ENCODE measurements at regions not wholly inside any gene's neighbourhood (a gene's known extent, or its start where the extent isn't known, plus 50 kb on each side); places are given as distances from the start of the nearest gene placed in this dataset.
"Not testable (repeated sequence)": the region's sequence is repeated elsewhere in the genome, so short reads cannot be mapped to it uniquely, and the experiment has no call there.

DNA sequence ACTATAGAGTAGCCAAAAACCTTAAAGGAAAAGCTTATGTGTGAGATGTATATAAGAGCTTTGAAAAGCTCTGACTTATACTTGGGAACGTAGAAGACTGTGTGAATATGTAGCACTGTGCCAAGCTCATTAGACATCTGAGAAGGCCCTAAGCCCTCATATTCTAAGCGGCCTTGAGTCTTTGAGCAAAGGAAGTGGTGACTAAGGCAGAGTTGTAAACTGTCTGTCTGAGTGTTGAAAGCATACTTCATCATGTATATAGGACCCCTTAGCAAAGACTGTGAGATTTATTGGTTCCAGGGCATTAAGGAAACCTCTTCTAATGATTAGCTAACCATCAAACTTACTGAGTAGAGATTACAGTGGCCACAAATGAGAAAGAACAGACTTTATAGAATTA is 153.3 kb upstream of the LYPLAL1 start:
- no peak for DNase-seq

DNA sequence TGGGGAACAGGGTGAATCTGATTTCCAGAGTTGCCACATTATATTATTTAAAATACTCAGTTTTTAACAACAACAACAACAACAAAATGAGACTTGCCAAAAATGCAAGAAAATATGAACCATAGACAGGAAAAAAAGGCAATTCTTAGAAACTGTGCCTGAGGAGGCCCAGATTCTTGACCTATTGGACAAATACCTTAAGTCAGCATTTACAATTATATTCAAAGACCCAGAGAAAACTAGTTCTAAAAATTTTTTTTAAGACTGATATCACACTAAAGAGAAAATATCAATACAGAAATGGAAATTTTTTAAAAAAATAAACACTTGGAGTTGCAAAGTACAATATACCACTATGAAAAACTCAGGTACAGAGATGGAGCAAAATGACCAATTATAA is 152.8 kb upstream of the LYPLAL1 start:
- DNase-seq, result no peak

DNA sequence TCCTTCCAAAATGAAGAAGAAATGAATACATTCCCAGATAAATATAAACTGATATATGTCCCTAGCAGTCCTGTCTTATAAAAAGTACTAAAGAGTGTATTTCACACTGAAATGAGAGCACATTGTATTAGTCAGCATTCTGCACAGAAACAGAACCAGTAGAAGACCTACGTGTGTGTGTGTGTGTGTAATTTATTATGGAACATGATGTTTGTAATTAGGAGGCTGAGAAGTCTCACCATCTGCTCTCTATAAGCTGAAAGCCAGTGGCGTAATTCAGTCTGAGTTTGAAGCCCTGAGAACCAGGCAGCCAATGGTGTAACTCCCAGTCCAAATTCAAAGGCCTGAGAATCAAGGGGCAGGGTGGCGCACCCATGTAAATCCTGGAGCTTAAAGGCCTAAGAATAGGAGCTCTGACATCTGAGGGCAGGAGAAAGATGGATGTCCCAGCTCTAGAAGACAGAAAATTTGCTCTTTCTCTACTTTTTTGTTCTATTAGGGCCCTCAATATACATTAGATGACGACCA is 146.5 kb upstream of the LYPLAL1 start:
- no peak for DNase-seq

DNA sequence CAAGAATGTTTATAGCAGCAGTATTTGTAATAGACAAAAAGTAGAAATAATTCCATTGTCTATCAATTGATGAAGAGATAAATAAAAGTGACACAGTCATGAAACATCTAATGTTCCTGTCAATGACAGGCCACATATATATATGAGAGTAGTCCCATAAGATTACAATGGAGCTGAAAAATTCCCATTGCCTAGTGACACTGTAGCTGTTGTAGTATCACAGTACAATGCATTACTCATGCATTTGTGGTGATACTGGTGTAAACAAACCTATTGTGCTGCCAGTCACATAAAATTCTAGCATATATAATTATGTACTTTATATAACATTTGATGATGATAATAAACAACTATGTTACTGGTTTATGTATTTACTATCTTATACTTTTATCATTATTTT is 141.9 kb upstream of the LYPLAL1 start:
- no peak for DNase-seq

DNA sequence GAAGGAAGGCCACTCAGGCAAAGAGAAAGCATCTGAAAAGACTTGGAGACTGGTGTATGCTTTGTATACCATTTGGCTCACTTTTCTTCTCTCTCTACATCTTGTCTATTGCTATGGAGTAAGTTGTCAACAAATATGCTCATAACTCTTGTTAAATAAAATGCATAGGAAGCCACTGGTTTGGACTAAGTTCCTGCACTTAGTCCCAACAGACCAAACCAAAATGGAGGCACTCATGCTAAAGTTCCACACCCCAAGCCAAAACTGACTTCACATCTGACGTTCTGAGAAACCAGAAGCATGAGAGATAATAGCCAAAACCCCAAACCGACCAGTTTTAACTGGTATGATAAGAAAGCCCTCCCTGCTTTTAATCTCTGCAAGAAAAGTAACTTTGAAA is 135.3 kb upstream of the LYPLAL1 start:
- no peak for DNase-seq

DNA sequence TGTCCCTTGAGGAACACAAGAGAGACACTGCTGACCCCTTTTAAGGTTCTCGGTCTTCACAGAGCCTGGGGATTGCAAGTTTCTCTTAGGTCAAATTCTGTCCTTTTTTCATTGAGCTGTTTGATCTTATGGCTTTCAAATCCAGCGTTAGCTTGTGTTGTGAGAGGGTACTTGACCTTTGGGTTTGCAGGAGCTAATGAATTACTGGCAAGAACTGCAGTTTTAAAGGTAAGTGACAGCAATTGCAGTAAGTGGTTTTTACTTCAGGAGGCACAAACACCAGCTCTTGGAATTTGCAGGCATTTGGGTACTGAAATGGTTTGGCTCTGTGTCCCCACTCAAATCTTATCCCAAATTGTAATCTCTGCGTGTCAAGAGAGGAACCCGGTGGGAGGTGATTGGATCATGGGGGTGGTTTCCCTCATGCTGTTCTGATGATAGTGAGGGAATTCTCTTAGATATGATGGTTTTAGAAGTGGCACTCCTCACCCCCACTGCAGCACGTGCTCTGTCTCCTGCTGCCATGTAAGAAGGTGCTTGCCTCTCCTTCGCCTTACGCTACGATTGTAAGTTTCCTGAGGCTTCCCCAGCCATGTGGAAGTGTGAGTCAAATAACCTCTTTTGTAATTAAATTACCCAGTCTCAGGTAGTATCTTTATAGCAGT is 134.5 kb upstream of the LYPLAL1 start:
- DNase-seq, result no peak

DNA sequence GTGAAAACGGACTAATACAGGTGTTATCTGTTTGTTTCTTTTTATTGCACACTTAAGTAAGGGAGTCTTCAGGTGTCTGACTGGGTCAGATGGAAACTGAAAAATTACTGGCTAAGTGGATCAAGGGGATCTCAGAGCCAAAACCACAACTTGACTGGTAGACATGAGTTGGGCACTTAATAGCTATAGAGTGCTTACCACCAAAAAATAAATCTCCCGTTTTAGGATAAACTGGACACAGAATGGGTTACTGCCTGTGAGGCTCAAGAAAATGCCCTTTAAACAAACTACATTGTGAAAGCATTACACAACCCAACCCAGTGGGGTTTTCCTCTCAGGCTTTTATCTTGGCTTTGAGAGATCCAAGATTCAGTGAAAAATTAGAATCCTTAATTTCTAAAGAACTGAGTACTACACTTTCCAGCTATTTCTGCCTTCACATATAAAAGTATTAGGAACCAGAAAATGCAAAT is 134.0 kb upstream of the LYPLAL1 start:
- no peak for DNase-seq

DNA sequence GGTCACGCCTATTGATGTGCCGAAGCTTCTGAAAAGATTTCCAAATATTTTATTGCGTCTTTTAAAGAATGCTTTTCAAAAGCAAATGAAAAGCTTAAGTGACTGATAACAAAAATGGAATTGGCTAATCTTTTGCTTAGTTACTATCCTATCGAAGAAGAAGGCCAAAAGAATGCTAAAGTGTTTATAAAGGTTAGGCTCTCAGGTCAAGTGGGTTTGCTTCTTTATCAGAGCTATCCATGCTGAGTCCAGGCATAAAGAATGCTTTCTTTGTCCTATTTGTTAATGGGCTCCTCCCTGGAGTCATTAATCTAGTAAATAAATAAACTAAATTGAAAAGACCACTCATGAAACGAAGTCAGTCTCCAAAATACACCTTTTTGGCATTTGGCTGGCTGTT is 133.4 kb upstream of the LYPLAL1 start:
- DNase-seq, result no peak

DNA sequence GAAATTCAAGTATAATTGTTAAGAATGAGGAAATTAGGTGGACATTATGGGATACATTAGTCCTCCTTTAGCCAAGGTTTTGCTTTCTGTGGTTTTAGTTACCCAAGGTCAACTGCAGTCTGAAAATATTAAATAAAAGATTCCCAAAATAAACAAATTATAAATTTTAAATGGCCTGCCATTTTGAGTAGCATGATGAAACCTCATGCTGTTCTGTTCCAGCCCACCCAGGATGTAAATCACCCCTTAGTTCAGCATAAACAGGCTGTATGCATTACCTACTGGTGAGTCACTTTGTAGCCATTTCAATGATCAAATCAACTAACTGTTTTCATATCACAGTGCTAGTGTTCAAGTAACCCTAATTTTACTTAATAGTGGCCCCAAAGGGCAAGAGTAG is 132.5 kb upstream of the LYPLAL1 start:
- no peak for DNase-seq

DNA sequence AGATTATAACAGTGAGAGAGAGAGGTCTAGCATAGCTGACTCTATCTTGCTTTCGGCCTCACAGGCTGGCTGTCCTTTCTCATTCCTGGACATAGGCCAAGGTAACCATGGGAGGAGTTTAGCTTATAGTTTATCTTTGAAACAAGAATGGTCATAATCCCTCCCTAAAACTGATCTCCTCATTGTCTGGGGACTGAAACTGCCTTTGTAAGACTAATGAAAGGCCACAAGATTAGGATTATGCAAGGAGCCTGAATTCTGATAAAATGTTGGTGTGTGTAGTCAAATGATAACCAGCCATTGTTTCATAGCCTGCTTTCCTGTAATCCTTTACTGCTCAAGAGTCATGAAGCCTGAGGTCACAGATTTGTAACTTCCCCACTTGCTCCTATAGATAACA is 131.9 kb upstream of the LYPLAL1 start:
- DNase-seq, result no peak

DNA sequence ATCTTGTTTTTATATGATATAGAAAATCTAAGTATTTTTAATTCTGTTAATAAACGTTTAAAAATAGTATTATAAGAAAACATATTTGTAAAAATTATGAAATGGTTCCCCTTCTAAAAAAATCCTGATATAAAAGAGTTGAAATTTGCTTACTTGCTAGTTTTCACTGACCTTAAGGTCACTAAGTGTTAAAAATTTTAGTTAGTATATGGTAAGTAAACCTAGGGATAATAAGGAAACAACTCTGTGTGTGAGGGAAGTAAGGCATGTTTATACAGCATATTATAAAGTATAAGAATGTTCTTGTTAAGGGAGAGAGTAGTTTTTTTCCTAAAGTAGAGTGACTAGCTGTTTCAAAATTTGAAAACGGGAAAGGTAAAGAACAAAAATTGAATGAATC is 130.9 kb upstream of the LYPLAL1 start:
- no peak for DNase-seq

DNA sequence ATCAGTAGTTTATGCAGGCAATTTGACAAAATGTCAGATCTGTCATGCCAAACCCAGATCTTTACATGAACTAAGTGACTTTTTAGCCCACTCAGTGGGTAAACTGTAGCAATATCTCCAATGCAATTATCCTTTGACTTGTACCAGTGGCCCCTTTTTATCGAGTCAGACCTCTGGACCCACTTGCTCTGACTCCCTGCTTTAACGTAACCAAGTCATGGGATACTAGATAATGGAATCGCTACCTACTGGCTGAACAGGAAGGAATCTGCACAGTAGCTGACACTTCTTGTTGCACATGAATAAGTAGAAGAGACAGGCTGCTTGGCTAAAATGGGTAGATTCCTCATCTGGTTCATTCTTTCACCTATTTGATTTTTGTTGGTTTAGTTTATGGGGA is 128.4 kb upstream of the LYPLAL1 start:
- DNase-seq, result no peak

DNA sequence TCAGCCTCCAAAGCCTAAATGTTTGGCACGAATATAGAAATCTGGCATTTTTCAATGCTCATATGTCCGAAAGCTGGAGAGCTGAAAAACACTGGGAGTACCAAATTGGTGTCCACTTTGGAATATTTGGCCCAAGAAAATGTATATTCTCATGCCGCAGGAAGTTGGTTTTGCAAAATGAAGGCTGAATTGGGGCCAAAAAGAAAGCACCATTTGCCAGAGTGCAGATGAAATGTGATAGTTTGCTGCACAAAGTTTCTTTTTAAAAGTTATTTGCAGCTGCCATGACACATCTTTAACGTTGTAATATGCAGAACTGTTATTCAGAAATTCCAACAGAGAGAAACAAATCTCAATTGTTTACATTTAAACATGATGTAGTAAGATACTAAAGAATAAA is 124.2 kb upstream of the LYPLAL1 start:
- no peak for DNase-seq

DNA sequence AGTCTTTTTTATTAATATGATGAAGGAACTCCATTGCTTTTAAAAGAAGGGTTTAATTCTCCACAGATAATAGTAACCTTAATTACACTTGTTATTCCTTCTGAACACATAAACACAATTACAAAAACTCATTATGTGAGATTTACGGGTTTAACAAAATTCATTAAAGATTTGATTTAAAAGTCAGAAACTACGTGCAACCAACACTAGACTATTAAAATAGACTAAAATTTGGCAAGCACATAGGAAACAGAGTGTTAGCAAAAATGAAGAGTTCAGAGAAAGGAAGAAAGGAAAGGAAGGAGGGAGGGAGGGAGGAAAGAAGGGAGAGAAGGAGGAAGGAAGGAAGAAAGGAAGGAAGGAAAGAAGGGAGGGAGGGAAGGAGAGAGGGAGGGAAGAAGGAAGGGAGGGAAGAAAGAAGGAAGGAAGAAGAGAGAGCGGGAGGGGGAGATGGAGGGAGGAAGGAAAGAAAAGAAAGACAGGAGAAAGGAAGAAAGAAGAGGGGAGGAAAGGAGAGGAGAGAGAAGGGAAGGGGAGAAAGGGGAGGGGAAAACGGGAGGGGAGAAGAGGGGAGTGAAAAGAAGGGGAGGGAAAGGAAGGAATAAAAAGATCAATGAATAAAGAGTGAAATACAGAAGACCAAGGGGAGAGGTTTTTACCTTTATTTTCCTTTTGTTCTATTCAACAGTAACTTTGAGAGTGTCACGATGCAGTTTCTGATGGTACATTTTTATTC is 123.4 kb upstream of the LYPLAL1 start:
- no peak for DNase-seq

DNA sequence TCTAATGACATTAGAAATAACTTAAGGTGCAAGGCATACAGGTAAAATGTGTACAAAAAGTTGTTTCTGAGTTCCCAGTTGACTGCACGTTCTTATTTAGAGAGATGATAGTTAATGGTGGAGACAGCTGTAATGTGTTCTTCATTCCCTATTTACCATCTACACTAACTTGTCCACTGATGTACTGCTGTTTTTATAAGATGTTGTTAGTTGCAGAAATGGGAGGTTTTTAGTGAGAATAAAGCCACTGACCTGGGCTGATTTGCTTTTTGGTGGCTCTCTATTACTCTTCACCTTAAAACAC is 122.9 kb upstream of the LYPLAL1 start:
- no peak for DNase-seq

DNA sequence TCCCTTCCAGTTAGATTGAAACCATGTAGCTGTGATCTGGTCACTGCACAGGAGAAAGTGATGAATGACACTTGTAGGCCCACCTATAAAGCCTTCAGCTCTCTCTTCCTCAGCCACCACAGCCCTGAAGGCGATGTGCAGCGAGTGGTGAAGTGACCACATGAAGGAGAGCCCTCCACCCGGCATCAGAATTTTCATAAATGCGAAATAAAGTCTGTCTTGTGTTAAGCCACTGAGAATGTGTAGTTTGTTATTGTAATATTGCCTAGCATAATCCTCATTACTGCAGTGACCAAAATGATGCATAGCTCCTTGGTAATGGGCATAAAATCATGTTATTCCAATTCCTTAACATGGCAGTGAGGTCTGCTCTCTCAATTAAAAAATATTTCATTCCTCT is 122.1 kb upstream of the LYPLAL1 start:
- DNase-seq, result no peak

DNA sequence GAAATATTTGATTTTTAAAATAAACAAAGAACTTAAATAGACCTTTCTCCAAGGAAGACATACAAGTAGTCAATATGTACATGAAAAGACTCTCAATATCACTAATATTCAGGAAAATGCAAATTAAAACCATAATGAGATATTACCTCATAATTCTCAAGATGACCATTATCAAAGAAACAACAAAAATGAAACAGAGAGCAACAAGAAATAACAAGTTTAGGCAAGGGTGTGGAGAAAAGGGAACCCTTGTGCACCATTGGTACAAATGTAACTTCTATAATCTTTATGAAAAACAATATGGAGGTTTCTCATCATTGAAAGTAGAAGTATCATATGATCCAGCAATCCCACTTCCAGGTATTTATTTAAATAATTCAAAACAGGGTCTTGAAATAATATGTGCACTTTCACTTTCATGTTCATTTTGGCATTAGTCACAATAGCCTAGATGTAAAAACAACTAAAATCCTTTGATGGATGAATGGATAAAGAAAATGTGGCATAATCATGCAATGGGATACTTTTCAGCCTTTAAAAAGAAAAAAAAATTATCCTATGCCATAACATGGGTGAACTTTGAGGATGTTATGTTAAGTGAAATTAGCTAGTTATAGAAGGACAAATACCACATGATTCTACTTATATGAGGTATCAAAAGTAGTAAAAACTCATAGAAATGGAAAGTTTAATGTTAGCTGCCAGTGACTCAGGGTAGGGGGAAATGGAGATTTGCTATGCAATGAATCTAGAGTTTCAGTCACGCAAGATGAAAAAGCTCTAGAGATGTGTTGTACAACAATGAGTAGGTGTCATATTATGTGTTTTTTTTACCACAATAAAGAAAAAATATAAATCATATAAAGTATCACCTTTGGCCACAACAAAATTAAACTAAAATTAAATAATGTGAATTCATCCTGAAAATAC is 114.5 kb upstream of the LYPLAL1 start:
- no peak for DNase-seq

DNA sequence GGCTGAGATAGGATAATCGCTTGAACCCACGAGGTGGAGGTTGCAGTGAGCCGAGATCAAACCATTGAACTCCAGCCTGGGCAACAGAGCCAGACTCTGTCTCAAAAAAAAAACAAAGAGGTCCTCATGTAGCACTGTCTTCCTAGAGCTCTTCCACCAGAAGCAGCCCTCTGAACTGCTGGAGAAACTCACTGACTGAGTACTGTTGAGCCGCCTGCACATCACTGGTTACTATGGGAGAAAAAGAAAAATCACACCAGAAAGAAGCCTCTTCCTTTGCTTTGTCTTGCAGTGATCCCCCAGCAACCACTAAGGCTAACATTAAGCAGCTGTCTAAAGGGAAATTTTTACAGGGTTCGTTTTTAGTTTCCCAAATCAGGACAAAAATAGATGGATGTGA is 112.9 kb upstream of the LYPLAL1 start:
- no peak for DNase-seq

DNA sequence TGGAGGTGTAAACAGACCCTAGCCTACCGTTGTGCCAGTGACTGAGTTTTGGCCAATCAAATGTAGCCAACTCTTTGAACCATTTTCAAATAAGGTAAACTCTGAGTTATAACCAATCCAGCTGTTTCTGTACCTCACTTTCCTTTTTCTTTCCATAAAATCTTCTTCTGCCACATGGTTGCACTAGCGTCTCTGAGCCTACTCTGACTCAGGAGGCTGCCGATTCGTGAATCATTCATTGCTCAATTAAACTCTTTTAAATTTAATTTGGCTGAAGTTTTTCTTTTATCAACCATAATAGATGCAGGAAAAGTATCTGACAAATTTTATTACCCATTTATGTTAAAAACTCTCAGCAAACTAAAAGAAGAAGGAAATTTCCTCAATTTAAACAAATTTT is 111.5 kb upstream of the LYPLAL1 start:
- no peak for DNase-seq

DNA sequence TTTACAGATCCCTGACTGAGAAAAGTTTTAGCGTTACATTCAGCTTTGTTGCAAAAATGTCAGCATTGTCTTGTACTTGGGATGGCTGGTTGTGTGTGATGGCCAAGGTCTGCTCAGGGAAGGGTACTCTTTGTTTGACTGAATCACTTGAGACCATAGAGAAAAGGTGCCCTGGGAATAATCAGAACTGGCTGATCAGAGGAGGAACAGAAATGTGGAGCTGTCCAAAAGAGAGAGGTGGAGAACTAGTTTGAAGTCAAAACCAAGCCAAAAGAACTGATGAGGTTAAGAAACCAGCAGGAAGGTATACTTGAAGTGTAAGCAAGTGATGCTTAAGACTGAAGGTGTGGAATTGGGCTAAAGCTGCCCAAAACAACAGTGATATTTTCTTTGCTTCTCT is 107.6 kb upstream of the LYPLAL1 start:
- no peak for DNase-seq

DNA sequence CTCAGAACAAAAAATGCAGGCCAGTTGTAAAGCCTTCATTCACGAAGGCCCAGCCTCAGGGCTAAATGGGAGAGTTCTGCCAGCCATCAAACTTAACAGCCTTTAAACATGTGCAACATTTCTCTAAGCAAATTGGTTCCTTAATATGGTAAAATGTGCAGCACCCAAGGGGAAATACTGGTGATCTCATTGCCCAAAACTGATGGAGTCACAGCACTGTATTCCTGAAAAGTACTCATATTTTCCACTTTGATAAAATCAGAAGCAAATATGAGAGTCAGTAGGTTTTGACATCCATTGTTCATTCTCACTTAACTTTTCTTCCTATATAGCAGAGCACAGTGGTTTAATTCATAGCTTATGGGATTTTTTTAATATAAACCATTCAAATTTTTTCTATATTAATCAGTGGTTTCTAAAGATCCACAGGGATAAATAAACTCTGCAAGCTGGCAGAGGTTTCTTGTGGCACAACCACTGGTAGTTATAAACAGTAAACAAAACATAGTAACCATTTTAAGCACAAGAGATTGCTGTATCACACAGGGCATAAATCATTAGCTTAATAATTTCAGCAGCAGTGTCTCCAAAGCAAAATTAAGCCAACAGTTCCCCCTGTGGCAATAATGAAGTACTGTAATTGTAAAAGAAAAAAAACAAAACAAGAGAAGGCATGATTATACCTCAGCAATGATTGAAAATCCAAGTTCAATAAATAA is 106.9 kb upstream of the LYPLAL1 start:
- DNase-seq, result no peak

DNA sequence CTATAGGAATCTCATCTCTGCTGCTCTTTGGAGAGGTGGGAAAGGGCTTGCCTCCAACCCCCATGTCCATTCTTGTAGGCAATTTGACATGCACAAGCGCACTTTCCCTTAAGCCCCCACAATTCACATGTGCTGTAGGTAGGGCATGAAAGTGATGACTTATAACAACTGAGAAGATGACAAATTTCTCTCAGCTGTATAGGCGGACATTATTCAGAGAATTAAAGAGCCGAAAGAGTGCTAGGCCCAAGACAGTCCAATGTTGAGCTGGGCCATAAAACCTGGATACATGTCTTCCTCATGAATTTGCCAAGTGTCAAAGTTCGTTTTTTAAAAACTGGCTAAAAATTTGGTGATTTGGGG is 106.3 kb upstream of the LYPLAL1 start:
- no peak for DNase-seq

DNA sequence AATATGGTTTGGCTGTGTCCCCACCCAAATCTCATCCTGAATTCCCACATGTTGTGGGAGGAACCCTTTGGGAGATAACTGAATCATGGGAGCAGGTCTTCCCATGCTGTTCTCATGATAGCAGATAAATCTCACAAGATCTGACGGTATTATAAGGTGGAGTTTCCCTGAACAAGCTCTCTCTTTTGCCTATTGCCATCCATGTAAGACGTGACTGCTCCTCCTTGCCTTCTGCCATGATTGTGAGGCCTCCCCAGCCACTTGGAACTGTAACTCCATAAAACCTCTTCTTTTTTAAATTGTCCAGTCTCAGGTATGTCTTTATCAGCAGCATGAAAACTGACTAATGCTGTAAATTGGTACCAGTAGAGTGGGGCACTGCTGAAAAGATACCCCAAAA is 103.3 kb upstream of the LYPLAL1 start:
- not testable (repeated sequence) for DNase-seq
